Left lung (tissue), 4 donors: ENCODE measurements at regions not wholly inside any gene's neighbourhood (a gene's known extent, or its start where the extent isn't known, plus 50 kb on each side); places are given as distances from the start of the nearest gene placed in this dataset.
A peak's percentile ranks its signal among the peaks of the same experiment; 100 is the strongest.
"Not testable (repeated sequence)": the region's sequence is repeated elsewhere in the genome, so short reads cannot be mapped to it uniquely, and the experiment has no call there.

Experiments
- ATAC-seq: fragments of 200-7000 bp; cut with Tn5 transposase; one replicate; pipeline ENCODE4 v1.9.1; 2020; ENCODE audit warnings: moderate library complexity
- DNase-seq, 4 donors: peaks; one replicate each; pipeline ENCODE4 v3.0.0-alpha.2; 2013 to 2020
- H3K27ac ChIP-seq, 2 donors: fragments of 200-600 bp; sonication (generic) in 1 of 2; one replicate each; pipeline versions ENCODE4 v1.5.0 to v1.8.0; 2020 to 2021
- H3K27me3 ChIP-seq, 2 donors: fragments of 200-600 bp; sonication (generic) in 1 of 2; one replicate each; pipeline versions ENCODE4 v1.5.0 to v1.8.0; 2020 to 2021
- H3K36me3 ChIP-seq, 2 donors: fragments of 200-600 bp; sonication (generic) in 1 of 2; one replicate each; pipeline versions ENCODE4 v1.5.0 to v1.8.0; 2020 to 2021
- H3K4me1 ChIP-seq, 2 donors: fragments of 200-600 bp; one replicate each; pipeline ENCODE4 v1.8.0; 2021
- H3K4me3 ChIP-seq, 2 donors: fragments of 200-600 bp; sonication (generic) in 1 of 2; one replicate each; pipeline versions ENCODE4 v1.5.0 to v1.8.0; 2020 to 2021; ENCODE audit warnings: mild to moderate bottlenecking in 1 of 2
- H3K9me3 ChIP-seq, 2 donors: fragments of 200-600 bp; sonication (generic) in 1 of 2; one replicate each; pipeline versions ENCODE4 v1.5.0 to v1.8.0; 2020 to 2021
- CTCF ChIP-seq, 2 donors: fragments of 200-600 bp; sonication (generic) in 1 of 2; IDR thresholded peaks; one replicate each; pipeline versions ENCODE4 v1.5.0 to v1.8.0; 2021; ENCODE audit warnings: antibody characterized with exemption in 2 of 2
- intact Hi-C, 2 donors: fragments of 100-400 bp; cut with DNase I; formaldehyde crosslinking; loops; one replicate each; pipeline versions ENCODE4 v1.11.2 to v1.14.2; 2022
- donor health status: DM: no; HTN: yes; CAD: no.
- donor health status: DM: no; HTN: no; CAD: no.

GRCh38 chr1:211890091-211890995, 59.8 kb upstream of the LPGAT1 start:
- H3K27me3 ChIP-seq, H3K9me3 ChIP-seq, ATAC-seq, H3K4me1 ChIP-seq, H3K36me3 ChIP-seq, H3K4me3 ChIP-seq, DNase-seq, intact Hi-C loops, H3K27ac ChIP-seq: not testable (repeated sequence)

GRCh38 chr1:211889307-211890090, 58.9 kb upstream of the LPGAT1 start:
- DNase-seq, H3K4me3 ChIP-seq, H3K27ac ChIP-seq, H3K9me3 ChIP-seq, H3K36me3 ChIP-seq, intact Hi-C loops, H3K4me1 ChIP-seq, H3K27me3 ChIP-seq, ATAC-seq: not testable (repeated sequence)

- H3K27me3 ChIP-seq = no peaks in the 10 kb centered on the region
- intact Hi-C loops = no loop called here
- ATAC-seq (no peak), DNase-seq (no peak)
- no peak overlapping the region for H3K27ac ChIP-seq
- no peaks in the 10 kb centered on the region for H3K36me3 ChIP-seq
- no peaks in the 10 kb centered on the region for H3K4me1 ChIP-seq
- no peaks in the 10 kb centered on the region for H3K9me3 ChIP-seq
- TF ChIP-seq CTCF (IDR thresholded peaks at IDR 0.05) = no peak
- H3K4me3 ChIP-seq = no peak overlapping the region
Observed at GRCh38 chr1:211886551-211886950, 56.0 kb upstream of the LPGAT1 start.

GRCh38 chr1:211885747-211886522, 55.4 kb upstream of the LPGAT1 start:
- H3K4me3 ChIP-seq = no peak overlapping the region
- H3K4me1 ChIP-seq = no peaks in the 10 kb centered on the region
- intact Hi-C loops = no loop called here
- H3K27me3 ChIP-seq = no peaks in the 10 kb centered on the region
- no peaks in the 10 kb centered on the region for H3K9me3 ChIP-seq
- DNase-seq = no peak
- no peaks in the 10 kb centered on the region for H3K36me3 ChIP-seq
- ATAC-seq = peak; percentile 10
- TF ChIP-seq CTCF (IDR thresholded peaks at IDR 0.05) = no peak
- H3K27ac ChIP-seq = no peak overlapping the region

GRCh38 chr1:211882381-211883004, 51.9 kb upstream of the LPGAT1 start:
- H3K27me3 ChIP-seq = no peaks in the 10 kb centered on the region
- H3K27ac ChIP-seq = no peak overlapping the region
- H3K36me3 ChIP-seq = no peaks in the 10 kb centered on the region
- no peak for DNase-seq
- H3K4me1 ChIP-seq = no peaks in the 10 kb centered on the region
- H3K9me3 ChIP-seq = no peaks in the 10 kb centered on the region
- ATAC-seq = no peak
- no peak overlapping the region for H3K4me3 ChIP-seq
- intact Hi-C loops = no loop called here
- TF ChIP-seq CTCF (IDR thresholded peaks at IDR 0.05) = no peak
